ENCODE measurements at regions not wholly inside any gene's neighbourhood (a gene's known extent, or its start where the extent isn't known, plus 50 kb on each side); places are given as distances from the start of the nearest gene placed in this dataset.

DNA sequence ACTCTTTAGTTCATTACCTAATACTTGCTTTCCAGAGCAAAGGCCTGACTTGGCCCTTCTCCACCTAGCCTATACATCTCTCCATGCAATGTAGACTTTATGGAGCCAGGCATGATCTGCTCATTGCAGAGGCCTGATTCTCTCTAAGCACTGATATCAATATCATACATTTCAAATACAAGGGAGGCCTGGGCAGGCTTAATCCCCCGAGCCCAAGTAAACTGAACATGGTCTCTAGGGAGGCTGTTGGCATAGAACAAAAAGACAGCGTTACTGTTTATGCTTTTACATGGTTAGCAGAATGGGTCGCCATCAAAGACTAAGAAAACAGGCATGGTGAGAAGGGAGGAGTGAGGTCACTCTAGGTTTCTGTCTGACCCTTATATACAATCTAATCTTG, 695.1 kb downstream of the ZEB2 start:
- no peaks in the 10 kb centered on the region for H3K4me1 Mint-ChIP-seq
- DNase-seq: no peak
- H3K36me3 Mint-ChIP-seq: no peaks in the 10 kb centered on the region
- no peak overlapping the region for H3K4me3 Mint-ChIP-seq
- WGBS (ENCODE audit: insufficient coverage): 0% methylated on average over 1 of the region's 3 CpGs
- Histone ChIP-seq H3K9me3 (replicated peaks in 1 of 2; ENCODE audit: control insufficient read depth in 1 of 2, insufficient read depth in 1 of 2, low read length in 2 of 2) (no peaks in the 10 kb centered on the region), H3K27ac (ENCODE audit: low read depth in 1 of 2, low read length in 2 of 2) (no peak overlapping the region), H3K79me2 (ENCODE audit: insufficient read depth, low read length) (no peaks in the 10 kb centered on the region), H3K4me1 (ENCODE audit: control insufficient read depth in 1 of 2, insufficient read depth in 2 of 2, low read length in 2 of 2) (no peaks in the 10 kb centered on the region), H2AFZ (ENCODE audit: insufficient read depth, low read depth, low read length, poor library complexity, severe bottlenecking) (no peak overlapping the region), H4K20me1 (ENCODE audit: insufficient read depth, low read length) (no peaks in the 10 kb centered on the region), H3K4me3 (replicated peaks in 1 of 3; ENCODE audit: low read depth in 2 of 3, low read length in 3 of 3) (no peak overlapping the region), H3K36me3 (replicated peaks in 1 of 2; ENCODE audit: control insufficient read depth in 1 of 2, insufficient read depth in 2 of 2, low read length in 2 of 2) (no peaks in the 10 kb centered on the region), H3K9ac (ENCODE audit: insufficient read depth, low read length, poor library complexity, severe bottlenecking) (no peak overlapping the region), H3K4me2 (replicated peaks; ENCODE audit: extremely low read depth, low read length, poor library complexity, severe bottlenecking) (no peak overlapping the region), H3K27me3 (ENCODE audit: control insufficient read depth in 2 of 2, insufficient read depth in 2 of 2, low read length in 2 of 2) (no peaks in the 10 kb centered on the region)
- peaks cover 0 to 3% (median 0%) of the 10 kb centered on the region in 7 donors for H3K9me3 Mint-ChIP-seq
- peaks cover 0 to 3% (median 2%) of the 10 kb centered on the region in 3 donors for H3K27me3 Mint-ChIP-seq (ENCODE audit: low read depth in 3 of 3)
- intact Hi-C loops (cut with micrococcal nuclease): no loop called here
- TF ChIP-seq, protein P1, sequence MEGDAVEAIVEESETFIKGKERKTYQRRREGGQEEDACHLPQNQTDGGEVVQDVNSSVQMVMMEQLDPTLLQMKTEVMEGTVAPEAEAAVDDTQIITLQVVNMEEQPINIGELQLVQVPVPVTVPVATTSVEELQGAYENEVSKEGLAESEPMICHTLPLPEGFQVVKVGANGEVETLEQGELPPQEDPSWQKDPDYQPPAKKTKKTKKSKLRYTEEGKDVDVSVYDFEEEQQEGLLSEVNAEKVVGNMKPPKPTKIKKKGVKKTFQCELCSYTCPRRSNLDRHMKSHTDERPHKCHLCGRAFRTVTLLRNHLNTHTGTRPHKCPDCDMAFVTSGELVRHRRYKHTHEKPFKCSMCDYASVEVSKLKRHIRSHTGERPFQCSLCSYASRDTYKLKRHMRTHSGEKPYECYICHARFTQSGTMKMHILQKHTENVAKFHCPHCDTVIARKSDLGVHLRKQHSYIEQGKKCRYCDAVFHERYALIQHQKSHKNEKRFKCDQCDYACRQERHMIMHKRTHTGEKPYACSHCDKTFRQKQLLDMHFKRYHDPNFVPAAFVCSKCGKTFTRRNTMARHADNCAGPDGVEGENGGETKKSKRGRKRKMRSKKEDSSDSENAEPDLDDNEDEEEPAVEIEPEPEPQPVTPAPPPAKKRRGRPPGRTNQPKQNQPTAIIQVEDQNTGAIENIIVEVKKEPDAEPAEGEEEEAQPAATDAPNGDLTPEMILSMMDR (IDR thresholded peaks at IDR 0.05): no peak
- no peak overlapping the region for H3K27ac Mint-ChIP-seq

DNA sequence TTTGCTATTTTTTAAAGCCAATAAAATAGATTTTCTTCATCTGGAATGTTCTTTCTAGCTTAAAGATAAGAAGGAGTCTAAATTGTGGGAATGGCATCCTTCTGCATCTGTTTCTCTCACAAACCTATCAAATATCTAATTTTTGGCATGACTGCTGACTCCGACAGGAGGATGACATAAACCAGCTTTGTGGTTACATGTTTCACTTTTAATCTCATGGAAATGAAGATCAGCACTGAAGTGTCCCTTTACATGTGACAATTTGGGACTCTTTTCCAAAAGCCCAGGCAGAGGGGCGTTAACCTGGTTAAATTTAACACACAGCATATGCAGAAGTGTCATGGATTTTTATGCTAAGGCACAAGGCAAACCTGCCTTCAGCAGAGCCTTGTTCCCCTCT, 694.7 kb downstream of the ARHGAP15 start:
- Histone ChIP-seq H3K36me3 (replicated peaks in 1 of 2; ENCODE audit: control insufficient read depth in 1 of 2, insufficient read depth in 2 of 2, low read length in 2 of 2) (no peaks in the 10 kb centered on the region), H3K9ac (ENCODE audit: insufficient read depth, low read length, poor library complexity, severe bottlenecking) (no peak overlapping the region), H3K27ac (ENCODE audit: low read depth in 1 of 2, low read length in 2 of 2) (no peak overlapping the region), H4K20me1 (ENCODE audit: insufficient read depth, low read length) (no peaks in the 10 kb centered on the region), H3K4me3 (replicated peaks in 1 of 3; ENCODE audit: low read depth in 2 of 3, low read length in 3 of 3) (no peak overlapping the region), H3K27me3 (ENCODE audit: control insufficient read depth in 2 of 2, insufficient read depth in 2 of 2, low read length in 2 of 2) (no peaks in the 10 kb centered on the region), H3K4me2 (replicated peaks; ENCODE audit: extremely low read depth, low read length, poor library complexity, severe bottlenecking) (no peak overlapping the region), H2AFZ (ENCODE audit: insufficient read depth, low read depth, low read length, poor library complexity, severe bottlenecking) (no peak overlapping the region), H3K4me1 (ENCODE audit: control insufficient read depth in 1 of 2, insufficient read depth in 2 of 2, low read length in 2 of 2) (no peaks in the 10 kb centered on the region), H3K9me3 (replicated peaks in 1 of 2; ENCODE audit: control insufficient read depth in 1 of 2, insufficient read depth in 1 of 2, low read length in 2 of 2) (no peaks in the 10 kb centered on the region), H3K79me2 (ENCODE audit: insufficient read depth, low read length) (no peaks in the 10 kb centered on the region)
- intact Hi-C loops (cut with micrococcal nuclease): no loop called here
- WGBS (ENCODE audit: insufficient coverage): 100% methylated on average over 1 of the region's 2 CpGs
- TF ChIP-seq, protein P1 (IDR thresholded peaks at IDR 0.05): no peak
- Mint-ChIP-seq H3K9me3 (no peaks in the 10 kb centered on the region), H3K4me3 (no peak overlapping the region), H3K36me3 (no peaks in the 10 kb centered on the region), H3K4me1 (peaks cover 2% of the 10 kb centered on the region), H3K27me3 (ENCODE audit: low read depth in 3 of 3) (peaks cover 0 to 3% (median 2%) of the 10 kb centered on the region in 3 donors), H3K27ac (no peak overlapping the region)
- DNase-seq: no peak

All from CD14-positive monocyte (primary cell).